NOMO-1 (cell line): ENCODE measurements at regions not wholly inside any gene's neighbourhood (a gene's known extent, or its start where the extent isn't known, plus 50 kb on each side); places are given as distances from the start of the nearest gene placed in this dataset.

ENCODE experiments used
- DNase-seq, 2 experiments: peaks; one replicate each; lab custom pipeline; 2025; ENCODE audit not compliant: unreplicated experiment in 2 of 2; lab: John Stamatoyannopoulos, UW

DNA sequence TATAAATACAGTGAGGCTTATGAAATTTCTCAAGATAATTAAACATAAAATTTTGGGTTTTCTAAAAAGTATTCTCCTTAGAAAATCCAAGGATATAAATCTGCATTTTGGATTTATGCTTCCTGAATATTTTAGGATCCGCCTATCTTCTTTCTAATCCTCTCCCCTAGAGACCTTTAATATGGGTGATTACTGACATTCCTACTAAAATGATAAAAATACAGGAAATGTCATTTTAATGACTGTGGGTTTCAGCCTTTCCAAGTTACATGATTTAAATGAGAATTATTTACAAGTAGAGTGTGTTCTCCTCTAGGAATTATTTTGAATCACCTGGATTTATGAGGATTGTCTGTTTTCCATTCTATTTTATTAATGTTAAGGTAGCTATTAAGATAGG lies 150.4 kb downstream of the C7orf25 start:
- no peak for DNase-seq

DNA sequence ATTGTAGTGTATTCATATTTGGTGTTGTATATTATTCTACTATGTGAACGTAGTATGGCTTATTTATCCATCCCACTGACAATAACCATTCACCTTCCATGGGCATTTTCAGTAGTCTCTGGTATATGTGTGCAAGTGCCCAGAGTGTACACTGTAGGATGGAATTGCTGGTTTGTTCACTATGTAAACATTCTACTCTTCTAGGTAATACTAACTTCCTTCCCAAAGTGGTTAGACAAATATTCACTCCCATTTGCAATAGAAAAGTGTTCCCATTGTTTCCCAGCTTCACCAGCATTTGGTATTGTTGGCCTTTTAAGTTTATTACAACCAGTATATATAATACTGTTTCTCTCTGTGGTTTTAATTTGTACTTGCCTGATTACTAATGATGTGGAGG lies 153.7 kb downstream of the C7orf25 start:
- DNase-seq, result no peak

DNA sequence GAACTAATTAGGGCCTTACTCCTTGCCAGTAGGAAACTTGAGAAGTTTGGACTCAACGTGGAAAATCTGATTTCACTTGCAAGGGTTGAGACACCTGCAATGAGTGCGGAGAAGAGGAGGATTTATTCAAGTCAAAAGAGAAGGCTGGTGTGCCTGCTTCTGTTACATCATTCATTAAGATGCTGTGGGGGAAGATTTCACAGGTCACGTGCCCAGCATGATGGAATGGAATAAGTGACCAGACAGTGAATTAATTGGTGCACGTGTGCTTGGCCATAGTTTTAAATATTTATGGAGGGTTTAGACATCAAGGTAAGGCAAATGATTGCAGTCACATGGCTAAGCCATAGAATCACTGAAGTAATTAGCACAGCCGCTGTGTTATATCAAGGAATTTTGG lies 155.0 kb downstream of the C7orf25 start:
- DNase-seq, result no peak

DNA sequence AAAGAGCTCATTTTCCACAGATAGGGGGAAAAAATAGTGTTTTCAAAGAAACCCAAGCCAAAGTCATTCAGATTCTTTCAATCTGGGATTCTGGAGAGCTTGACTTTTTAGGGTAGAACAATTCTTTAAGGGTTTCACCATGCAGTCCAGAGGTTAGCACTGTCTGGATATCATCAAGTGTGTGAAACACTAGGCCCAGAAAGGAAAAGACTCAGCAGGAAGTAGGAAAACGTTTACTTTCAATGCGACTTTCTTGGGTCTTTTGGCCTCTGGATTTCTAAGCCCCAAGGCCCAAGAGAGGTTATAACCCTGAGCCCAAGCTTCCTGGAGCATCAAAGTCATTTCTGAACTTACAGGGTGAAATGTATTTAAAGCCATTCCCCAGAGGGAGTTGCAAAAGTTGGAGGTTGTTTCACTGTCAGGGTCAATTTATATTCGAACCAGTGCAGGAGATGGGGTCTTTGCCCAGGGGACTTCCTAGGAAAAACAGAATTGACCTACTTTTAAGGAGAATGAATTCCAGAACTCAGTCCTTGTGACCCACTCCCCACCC lies 158.0 kb downstream of the C7orf25 start:
- no peak for DNase-seq

DNA sequence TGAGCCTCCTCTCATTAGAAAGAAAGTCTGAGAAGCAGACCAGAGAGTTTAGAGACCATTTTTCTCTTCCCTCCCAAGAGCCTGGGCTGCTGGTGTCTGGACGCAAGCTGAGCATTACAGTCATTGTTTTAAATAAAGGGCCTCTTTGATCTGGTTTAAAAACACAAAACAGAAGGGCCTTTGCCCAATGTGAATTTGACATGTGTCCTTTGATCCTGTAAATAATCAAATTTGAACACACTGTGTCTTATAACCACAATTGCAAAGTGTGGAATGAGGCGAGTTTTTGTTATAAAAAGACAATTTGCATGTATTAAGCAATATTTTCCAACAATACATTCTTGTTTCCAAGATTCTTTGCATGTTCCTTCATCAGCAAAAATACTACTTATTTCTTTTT lies 158.5 kb downstream of the C7orf25 start:
- no peak for DNase-seq

DNA sequence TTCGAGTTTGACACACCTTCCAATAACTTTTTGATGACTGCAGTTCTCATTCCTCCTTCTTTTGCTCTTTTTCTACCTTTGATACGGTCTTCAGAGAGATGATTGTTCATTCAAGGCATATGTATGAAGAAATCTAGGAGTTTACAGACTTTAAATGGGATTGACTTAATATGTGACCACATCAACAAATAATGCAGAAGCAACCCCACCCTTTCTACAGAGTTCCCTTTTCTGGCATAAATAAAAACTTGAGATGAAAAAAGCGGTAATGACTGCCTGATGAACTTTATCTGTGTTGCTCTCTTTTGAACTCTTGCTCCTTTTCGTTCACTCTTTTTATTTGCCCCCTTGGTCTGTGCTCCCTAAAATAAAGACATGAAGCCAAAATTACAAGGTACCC lies 161.7 kb downstream of the C7orf25 start:
- DNase-seq, result no peak

DNA sequence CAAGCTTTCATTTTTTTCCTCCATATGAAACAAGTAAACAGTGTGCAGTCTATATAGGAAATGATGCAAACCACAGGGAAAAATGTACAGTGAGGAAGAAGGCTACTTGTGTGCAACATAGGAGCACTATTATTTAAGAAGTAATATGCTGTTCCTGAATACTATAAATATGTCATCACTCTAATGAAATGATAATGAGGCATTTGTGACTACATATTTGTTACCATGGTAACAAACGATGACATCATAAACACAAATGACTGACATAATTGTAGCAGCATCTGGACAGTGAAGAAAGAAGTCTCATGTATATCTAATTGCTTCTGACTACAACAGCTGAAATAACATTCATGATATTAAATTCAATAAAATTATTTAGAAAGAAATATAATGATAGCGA lies 164.8 kb downstream of the C7orf25 start:
- no peak for DNase-seq

DNA sequence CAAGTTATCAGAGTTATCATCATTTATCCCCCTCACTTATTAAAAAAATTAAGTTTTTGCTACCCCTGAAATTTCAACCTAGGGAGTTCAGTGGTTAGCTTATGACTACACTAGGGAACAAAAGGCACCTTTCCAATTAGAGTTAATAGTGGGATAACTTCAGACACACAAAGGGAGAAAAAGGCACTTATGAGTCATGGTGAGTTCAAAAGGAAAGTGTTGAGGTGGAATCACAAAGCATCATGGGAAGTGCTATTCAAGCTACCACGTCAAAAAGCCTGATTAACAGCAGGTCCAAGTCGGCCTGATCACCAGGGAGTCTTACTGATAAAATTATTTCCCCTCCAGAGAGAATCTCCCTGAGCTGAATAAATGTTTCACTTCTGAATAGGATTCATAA lies 165.7 kb downstream of the C7orf25 start:
- no peak for DNase-seq

DNA sequence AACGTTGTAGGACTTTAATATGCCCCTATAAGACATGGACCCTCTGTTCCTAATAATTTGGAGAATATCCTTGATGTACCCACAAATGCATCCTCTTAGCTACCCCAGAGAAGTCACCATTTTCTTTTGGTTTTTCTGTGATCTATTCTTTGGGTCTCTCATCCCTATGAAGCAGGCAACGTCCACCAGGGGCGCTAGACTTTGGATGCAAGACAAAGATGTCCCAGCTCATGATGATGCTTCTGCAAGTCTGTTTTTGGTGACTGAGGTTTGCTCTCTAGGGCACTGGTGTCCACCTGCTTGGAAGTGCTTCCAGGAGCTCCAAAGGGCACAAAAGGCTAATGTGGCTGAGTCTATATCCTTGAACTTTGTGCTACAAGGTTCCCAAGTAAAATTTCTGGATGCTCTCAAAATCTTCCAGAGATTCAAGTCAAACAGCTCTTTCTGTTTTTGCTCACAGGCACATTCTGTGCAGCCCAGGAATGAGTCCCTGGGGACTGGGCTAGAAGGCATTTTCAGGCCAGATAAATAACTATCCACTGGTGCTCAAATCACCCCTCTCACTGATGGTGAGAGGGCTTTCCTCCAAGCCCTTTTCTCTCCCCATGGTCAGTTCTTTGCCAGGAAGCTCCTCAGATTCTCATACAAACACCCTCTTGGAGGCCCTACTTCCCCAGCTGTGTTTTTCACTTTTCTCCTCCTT lies 166.4 kb downstream of the C7orf25 start:
- no peak for DNase-seq

DNA sequence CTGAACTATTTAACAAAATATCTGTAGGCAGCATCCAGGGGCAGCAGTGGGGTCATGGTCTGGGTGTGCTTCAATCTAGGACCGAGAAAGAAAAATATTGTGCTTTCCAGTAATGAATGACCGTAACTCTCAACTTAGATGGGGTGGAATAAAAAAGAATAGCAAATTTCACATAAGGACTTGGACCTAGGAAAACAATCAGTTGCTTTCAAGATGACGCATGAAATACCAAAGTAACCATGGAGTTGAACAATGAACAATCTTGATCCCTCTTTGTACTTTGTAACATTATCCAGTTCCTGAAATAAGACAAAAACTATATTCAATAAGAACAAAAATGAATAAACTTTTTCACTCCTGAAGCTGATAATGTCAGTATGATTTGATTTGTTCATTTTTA lies 167.1 kb downstream of the C7orf25 start:
- no peak for DNase-seq

DNA sequence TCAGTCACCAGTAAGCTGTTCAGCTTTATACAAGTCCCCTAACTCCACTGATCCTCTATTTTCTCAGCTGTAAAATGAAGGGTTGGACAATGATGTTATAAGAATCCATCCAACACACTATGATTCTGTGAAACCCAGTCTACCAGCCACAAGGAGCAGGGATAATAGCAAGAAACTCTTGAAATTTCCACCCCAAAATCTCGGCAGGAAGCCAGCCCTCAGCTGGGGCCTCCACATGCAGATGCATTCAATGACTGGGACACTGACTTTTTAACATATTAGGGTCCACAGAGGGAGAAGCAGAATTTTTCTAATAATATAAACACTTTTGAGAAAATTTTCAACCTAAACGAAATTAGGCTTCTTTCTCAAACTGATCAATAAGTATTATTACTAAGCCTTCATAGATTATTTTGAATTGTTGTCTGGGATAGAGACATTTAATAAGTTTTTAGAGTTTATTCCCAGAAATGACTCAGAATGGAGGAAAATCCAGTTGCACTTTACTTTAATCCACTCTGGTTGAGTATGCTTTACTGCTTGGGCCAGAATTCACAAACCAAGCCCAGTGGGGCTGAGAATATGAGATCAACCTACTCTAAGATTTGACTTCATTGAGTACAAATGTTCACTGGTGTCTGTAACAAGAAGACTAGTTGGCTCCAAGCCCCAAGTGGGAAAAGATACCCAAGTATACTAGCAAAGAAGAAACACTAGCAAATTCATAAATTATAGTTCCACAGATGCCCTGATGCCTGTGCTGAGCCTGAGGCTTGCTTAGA lies 168.6 kb downstream of the C7orf25 start:
- no peak for DNase-seq

DNA sequence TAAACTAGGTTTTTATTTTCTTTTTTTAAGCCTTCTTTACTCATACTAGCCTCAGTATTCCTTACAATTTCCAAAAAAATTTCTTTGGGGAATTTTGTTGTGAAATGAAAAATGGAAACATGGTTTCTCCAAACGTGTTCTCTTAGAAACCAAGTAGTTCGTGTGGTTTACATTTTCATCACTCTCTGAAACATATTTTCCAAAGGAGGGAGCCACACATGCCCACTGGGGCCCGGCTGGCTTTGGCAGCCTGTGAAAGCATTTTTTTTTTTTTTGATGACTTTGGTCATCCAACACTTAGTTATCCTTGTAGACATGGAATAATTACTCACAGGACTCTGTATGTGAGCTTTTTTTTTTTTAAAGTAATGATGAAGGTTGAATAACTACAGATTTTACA lies 169.6 kb downstream of the C7orf25 start:
- no peak for DNase-seq

DNA sequence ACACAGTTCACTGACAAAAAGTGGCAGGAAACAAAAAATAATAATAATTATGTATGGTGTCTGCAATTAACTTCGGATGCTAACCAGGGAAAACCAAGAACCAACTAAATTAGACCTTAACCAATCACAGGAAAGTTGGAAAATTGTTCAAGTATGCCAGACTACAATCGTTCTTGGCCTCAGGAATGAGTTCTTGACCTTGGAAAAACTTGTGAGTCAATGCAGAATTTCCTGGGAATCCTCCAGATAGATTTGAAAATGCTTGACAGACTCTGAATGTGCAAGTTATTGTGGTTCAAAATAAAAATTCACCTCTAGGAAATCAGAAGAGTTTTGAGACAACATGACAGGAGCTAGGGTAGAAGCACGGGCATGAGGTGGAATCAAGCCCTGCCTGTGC lies 171.5 kb downstream of the C7orf25 start:
- DNase-seq, result no peak

DNA sequence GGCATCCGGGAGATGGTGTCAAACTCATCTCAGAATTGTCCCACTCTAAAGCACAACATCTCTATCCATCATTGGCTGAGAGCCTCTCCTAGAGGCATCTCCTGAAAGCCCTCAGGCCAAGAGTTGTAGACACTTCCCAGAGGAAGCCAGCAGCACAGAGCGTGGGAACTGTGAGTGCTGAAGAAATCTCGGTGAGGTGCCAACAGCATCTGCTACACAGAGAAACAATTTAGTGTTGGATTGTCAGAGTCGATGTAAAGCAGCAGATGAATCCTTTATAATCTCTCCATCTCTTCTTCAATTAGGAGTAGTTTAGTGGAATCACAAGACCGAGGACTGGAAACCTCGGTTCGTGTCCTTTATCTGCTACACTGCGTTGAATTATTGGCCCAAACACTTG lies 172.2 kb downstream of the C7orf25 start:
- no peak for DNase-seq

DNA sequence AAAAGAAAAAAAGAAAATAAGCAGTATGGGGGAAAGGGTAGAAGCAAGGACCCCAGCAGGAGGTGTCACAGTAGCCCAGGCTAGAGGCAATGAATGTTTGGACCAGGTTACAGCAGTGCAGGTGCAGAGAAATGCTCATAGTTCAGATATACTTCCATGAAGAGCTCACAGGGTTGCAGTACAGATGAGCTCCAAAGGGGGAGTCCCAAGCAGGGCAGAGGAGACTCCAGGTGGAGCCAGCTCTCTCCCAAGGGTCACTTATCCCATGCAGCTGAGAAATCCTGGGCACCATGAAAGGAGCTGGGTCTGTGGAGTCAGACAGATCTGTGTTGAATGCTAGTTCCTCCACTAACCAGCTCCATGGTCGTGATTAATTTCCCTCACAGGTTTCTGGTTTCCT lies 174.9 kb downstream of the C7orf25 start:
- no peak for DNase-seq

DNA sequence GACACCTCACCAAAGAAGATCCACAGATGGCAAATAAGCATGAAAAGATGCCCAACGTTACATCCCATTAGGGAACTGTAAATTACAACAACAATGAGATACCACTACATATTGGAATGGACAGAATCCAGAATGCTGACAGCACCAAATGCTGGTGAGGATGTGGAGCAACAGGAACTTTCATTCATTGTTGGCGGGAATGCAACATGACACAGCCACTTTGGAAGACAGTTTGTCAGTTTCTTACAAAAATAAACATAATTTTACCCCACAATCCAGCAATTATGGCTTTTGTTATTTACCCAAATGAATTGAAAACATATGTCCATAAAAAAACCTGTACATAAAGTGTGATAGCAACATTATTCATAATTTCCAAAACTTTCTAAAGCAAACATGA lies 176.8 kb downstream of the C7orf25 start:
- no peak for DNase-seq

DNA sequence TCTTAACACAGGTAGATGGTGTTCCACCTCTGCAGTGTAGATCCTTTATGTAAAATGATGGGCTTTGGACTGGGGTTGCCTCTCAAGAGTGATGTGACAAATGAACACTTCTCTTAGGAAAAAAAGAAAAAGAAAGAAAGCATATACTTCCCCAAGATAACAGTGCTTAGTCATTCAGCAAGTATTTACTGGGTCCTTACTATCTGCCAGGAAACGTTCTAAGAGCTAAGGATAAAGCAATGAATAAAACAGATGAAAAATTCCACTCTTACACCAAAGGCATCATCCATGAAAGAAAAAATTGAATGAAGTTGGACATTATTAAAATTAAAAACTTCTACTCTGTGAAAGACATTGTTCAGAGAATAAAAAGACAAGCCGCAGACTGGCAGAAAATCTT lies 177.3 kb downstream of the C7orf25 start:
- DNase-seq, result no peak

DNA sequence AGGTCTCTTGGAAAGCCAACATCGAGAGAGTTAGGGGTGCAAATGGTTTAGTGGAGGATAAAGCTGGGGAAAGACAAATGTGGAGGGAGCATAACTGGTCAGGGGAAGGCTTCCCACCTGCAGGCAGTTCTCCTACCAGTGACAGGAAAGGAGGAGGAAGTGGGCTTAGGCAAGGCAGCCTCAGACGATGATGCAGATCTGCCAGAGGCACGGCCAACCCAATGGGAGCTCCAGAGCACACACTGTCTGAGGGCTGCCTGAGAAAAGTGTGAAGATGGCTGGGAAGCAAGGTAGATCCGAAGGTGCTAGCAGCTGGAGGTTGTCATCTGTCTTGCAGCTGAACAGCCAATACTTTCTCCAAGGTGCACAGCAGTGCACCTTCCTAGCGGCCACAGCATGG lies 178.8 kb downstream of the C7orf25 start:
- no peak for DNase-seq

DNA sequence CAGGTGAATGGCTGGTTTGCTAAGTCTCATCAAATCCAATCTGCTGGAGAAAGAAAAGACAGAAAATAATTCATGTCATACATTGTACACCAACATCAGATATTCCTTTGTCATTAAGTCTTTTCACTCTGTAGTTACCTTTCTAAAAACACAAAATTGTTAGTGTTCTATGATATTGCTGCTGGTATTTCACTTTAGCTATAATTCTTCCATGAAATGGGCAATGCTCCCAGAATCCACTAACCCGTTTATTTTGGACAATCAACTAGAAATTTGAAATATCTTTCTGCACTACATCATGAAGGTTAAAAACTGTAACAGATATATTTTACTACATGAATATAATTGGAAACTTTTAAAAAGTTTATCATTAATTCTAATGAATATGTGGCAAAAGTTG lies 181.3 kb downstream of the C7orf25 start:
- no peak for DNase-seq

DNA sequence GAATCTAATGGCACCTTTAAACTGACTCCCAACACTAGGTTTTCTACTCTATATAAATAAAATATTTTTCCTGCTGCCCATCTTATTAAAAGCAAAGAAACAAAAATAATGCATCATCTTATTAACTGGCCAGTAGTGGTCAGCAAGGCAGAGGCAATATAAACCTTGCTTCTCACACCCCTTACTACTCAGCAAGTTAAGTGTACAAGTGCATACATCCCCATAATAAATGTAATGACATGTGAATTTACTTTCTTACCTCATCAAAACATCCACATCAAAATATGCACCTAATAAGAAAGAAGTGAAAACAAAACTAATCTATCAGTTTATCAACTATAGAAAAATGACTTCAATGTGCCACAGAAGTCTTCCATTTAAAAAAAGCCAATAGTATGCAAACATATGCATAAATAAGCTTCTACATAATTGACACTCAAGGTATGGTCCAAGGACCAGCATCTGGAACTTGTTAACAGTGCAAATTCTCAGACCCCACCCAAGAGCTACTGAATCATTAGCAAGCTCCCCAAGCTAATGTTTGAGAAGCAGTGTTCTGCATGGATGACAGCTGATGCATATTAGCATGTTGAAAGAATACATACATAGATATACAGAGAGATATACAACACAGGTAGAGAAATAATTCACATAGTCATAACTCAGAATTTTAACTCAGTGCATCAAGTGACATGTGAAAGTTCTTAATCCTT lies 182.7 kb downstream of the C7orf25 start:
- no peak for DNase-seq

DNA sequence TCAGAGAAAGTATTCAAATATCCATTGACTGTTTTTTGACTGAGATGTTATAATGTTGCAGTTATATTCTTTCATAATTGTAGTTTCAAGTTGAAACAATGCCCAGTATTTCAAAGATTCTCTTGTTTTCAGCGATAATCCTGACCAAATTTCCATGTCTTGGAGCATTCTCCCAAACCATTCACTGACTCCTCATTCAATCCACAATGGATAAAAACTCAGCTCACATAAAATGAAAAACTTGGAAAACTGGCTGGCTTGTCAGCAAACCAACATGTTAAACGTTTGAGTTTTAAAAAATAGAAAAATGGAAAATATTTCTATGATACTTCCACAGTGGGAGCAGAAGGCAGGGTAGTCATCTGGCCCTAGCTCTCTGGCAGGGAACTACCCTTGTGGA lies 184.4 kb downstream of the C7orf25 start:
- no peak for DNase-seq
